SHP77 treated with DMSO at 0.1 percent for 48 hours (cell line): ENCODE measurements at regions not wholly inside any gene's neighbourhood (a gene's known extent, or its start where the extent isn't known, plus 50 kb on each side); places are given as distances from the start of the nearest gene placed in this dataset.

Experiments used
- DNase-seq: peaks from one replicate; lab custom pipeline; 2025; lab: John Stamatoyannopoulos, UW

DNA sequence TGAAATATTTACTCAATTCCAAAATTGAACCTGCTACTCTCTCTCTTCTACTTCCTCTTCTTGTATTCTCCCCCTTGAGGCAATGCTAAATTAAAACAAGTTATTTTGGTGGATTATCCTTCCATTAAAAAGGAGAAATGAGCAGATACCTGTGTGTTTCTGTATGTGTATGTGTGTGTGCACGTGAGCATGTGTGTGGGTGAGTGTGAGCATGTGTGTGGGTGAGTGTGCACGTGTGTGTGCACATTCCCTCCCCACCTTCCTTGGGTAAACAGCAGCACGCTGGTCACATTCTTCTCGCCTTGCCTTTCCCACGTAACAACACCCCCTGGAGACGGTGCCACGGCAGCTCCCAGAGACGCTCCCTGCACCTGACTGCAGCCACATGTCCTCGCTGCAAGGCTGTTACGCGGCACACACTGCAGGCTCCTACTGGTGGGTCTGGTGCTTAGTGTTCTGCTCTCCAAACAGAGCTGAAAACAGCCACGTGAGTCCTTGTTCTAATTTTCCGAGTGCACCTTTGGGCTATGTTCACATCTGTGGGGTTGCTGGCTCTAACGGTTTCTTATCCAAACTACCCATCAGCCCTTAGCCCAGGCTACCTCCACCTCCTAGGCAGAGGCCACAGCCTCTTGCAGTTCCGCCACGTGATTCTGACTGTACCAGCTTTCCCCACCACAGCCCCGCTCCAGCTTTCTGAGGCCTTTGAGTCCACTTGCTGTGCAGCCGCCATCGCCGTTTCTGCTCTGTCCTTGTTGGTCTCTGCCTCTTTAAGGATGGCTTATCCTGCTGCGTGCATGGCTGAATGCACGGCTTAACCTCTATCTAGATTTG lies 123.4 kb downstream of the CTTN start:
- DNase-seq = no peak

DNA sequence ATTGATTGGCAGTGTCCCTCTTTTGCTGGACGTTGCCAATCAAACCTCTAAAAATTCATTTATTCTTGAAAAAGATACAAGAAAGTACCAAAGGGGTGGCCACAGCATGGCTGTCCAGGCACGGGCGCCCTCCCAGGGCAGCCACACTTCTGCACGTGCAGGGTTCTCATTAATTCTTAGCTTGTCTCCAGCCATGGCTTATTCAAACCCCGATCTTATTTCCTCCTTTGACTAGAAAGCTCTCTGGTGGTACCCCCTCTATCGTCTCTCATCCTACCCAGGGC lies 123.9 kb downstream of the CTTN start:
- DNase-seq = no peak

DNA sequence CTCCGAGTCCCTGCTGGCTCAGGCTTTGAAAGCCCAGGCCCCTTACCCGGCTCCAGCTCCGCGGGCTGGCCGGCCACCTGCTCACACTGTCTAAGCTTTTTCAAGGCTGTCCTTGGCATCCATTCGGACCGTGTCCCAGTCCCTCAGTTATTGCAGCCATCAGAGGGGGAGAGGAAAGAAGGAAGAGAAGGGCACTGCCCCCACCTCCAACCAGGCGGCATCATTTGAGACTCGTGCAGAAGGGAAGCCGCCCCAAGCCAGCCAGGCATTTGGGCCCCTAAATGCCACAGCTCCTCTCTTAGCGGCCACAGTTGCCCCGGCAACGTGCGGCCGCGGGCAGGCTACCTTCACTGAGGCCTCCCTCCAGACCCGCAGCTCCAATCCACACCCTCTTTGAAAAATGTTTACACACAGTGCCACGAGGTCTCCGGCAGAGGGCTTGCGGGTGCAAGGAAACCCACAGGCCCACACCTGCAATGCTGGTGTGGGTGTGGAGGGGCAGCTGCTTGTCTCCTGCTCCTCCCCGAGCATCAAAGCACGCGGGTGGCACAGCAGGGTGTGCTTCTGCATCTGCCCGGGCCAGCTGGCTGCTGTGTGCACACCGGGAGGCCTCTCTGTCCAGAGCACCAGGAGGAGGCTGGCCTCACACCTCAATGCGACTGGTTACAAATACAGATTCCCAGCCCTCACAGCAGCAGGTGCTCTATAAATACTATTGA lies 124.4 kb downstream of the CTTN start:
- DNase-seq = no peak

DNA sequence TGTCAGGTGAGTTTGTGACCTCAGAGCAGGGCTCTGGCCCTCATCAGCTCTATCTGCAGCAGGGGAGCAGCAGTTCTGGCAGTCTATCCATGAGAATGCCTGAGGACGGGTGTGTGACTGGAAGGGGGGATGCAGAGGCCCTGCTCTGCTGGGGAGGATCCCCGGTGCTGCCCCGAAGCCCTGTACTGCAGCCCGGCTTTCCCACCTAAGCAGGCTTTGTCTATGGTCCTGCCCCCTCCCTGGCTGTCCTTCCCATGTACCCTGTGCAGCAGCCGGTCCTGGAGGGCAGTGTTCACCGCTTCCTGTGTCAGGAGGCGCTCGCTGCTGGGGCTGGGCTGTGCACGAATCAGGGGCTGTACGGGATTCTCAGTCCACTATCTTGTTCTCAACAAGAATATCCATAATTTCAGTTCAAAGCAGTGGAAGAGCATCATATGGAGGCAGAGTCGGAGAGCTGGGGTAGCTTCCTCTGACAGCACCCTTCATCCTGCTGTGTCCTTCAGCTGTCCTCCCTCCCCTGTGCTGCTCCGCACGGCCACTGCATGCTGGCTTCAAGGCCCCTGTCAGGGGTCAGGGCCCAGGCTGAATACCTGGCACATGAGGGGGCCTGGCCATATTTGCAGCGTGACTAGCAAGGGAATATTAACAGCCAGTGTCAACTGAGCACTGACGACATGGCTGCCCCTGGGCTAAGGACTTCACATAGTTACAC lies 125.2 kb downstream of the CTTN start:
- no peak for DNase-seq

DNA sequence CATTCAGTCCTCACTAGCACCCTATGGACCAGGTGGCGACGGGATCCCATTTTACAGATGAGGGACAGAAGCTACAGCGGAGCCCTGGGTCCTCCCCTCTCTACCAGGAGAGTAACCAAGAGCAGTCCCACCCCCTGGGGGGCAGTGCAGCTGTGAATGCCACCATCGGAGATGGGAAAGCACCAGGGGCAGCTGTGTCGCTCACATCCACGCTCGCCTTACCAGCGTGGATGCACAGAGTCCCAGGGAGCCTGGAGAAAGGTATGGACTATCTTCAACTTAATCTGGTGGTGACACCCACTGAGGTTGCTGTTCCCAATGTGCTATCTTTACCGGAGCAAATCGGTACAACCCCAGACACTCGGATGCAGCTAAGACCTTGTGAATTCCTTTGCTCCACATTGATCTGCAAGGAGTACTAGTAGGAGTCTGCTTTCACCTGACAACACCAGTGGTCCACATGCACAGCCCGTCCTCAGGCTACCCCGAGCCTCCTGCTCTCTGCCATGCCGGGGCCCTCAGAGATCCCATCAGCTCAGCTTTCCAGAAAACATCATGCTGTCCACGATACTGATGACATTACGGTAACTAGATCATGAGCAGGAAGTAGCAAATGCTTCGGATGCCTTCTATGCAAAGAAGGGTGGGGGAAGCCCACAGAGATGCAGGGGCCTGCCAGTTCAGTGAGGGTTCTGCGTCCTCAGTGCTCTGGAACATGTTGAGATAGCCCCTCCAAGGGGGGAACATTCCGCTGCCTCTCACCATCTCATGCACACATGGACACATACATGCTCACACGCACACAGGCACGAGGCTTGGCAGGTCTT lies 126.0 kb downstream of the CTTN start:
- no peak for DNase-seq

DNA sequence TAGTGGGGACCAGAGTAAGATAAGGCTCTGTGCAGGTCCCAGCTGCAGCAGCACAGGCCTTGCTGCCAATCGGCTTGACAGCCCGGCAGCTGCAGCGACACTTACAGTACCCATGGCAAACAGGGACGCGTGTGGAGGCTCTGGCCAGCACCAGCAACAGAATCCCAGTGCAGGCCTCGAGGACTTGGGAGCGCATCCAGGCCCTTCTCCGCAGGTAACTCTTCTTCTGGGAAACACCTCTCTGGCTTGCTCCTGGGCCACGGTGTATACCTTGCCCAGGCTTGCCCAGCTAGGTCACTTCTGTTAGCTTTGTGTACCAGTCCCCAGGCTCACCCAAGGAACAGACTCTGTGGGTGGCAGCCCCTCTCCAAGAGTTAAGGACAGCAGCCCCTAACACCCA lies 126.7 kb downstream of the CTTN start:
- DNase-seq = no peak

DNA sequence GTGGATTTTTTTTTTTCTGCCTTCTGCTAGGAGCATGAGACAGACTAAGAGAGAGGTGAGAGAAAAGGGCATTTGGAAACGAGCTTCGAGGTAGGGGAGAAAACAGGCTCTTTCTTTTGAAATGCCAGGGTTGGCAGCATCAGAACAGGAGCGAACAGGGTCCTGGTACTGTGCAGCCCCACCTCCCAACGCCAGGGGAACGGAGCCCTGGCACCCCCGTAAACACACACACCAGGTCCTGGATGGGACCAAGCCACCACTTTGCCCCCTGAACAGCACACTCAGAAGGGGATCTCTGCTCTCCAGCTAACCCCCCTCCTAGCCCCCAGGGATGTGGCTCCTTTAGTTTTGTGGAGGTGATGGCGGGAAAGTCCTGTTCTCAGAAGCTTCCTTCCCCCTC lies 127.1 kb downstream of the CTTN start:
- DNase-seq = no peak

DNA sequence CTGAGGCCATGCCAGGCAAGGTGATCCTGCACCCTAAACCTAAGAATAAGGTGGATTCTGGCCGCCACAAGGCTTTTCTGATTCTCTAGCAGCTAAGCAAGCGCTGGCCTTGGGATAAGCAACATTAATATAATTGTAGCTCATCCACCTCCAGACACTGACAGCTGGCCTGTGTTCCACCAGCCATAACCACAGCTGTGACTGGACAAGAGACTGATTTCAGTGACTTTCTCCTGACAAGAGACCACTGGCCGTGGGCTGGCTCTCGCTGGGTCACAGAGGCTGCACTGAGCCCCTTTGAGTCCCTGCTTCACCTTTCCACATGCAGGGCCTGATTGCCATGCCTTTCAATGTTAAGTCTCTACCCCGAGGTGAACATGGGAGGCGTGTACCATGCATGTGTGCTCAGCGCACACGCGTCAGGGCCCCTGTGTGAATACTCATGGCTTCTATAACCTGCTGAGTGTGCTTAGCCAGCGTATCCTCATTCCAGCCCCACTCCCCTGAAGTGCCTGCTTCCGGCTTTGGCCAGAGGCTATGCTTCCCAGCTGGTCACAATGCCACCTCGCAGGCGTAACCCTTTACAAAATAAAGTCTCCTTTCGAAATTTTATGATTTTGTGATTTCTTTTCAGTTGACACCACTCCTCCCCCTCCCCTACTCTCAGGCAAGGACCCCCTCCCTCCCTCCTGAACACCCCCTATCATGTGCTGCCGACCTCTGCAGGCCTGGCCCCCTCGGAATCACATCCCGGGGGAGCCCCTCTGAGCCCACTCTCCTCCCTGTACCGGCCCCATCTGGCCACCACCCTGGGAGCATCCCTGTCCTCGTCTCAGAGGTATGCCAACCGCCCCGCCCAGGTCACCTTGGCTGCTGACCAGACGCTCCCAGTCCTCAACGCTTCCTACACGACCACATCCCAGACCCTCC lies 128.1 kb downstream of the CTTN start:
- no peak for DNase-seq

DNA sequence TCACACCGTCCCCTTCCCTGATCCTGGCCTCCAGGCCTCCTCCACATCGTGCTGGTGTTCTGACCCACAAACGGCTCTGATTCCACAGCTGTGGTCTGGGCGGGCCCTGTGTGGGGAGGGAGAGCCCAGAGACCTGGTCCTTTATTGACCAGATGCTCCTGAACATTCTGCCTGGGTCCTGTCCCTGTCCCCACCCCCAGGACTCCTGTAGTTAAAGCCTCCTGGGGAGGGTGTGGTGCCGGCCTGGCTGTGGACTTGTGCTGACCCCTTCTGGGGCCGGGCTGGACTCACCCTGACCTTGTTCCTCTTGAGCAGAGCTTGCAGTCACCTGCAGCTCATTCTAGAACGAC lies 128.7 kb downstream of the CTTN start:
- DNase-seq = no peak

DNA sequence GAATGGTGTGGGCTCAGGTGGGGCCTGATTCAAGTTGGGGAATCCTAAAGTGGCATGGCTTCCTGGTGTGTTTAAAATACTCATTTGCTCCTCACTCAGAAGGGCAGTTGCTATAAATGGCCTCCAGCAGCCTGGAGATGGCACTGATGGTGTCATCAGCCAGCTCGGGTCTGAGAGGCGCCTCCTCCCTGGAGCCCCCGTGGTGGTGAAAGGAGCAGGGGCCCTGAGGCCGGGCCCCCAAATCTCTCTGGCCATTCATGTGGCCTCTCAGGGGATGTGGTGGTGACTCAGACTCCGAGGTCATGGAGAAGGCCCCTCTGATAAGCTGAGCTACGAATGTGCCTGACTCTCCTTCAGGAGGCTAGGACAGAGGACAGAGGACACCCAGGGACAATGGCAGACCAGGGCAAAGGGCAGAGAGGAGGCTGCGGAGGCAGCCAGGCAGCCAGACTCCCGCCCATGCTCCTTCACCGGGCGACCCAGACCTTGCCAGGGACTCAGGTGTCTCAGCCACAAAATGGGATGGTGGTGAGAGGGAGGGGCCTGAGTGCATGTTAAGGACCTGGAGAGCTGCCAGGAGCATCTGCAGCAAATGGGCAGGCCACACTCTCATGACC lies 129.2 kb downstream of the CTTN start:
- no peak for DNase-seq

DNA sequence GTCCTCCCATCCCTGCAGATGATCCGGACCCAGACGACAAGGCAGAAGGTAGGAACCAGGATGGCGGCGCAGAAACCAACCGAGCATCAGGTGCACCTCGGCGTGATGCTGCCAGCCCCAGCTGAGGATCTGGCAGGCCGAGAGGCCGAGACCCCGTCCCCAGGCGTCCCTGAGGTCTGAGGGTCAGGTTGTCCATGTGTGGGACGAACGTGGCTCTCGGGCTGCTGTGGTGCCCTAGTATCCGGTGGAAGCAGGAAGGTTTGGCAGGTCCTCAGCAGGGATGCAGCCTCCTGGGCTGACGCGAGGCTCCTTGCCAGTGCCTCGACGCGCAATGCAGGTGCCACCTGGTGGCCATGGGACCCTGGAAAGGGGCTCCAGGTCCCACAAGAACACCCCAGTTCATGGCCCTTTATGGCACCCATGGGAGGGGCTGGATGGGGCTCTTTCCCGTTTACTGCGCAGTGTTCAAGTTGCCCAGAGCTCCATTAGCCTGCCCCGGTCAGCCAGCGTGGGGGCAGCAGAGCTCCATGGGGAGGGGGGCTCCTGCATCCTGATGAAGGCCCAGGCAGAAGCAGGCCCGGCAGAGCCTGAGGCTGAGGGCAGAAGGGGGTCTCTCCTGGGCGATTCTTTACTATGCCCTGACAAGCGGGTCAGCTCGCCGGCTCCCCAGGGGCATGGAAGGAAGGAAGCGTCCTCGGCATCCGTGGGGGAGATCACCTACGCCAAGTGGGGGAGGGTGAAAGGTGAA lies 129.9 kb downstream of the CTTN start:
- DNase-seq = no peak

DNA sequence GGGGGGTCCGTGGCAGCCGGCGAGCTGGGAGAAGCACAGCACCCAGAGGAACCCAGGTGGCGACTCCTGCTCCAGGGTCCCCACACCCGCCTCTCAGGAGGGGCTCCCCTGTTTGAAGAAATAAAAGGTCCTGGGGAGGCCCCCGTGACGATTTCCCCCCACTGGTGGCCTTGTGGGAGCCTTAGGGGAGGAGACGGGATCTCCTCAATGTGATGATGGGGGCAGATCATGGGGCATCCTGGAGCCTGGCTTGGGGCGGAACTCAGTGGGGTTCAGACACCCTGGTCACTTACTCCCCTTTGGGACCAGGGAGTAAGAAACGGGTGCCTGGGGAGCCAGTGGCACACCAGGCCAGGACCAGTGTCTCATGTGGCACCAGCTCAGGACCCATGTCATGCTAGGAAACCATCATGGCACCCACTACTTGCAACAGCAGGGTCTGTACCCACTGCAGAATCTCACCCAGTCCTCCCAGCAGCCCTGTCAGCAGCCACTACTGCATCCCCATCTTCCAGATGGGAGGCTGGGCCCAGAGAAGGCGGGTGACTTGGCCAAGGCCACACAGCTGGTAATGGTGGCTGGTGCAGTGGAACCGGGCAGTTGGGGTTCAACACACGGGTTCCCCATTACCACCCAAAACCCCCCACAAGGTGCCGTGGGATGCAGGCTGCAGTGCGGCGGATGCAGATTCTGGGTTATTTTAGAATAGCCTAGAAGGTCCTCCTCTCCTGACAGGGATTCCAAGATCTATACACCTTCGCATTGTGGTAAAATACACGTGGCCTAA lies 130.7 kb downstream of the CTTN start:
- DNase-seq = no peak

DNA sequence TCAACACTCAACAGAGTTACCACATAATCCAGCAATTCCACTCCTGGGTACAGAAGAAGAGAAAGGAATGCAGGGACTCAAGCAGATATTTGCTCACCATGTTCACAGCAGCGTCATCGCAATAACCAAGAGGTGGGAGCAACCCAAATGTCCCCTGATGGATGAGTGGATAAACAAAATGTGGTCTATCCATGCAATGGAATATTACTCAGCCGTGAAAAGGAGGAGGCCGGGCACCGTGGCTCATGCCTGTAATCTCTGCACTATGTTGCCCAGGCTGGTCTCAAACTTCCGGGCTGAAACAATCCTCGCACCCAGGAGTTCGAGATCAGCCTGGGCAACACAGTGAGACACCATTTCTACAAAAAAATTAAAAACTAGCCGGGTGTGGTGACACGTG lies 131.7 kb downstream of the CTTN start:
- no peak for DNase-seq

DNA sequence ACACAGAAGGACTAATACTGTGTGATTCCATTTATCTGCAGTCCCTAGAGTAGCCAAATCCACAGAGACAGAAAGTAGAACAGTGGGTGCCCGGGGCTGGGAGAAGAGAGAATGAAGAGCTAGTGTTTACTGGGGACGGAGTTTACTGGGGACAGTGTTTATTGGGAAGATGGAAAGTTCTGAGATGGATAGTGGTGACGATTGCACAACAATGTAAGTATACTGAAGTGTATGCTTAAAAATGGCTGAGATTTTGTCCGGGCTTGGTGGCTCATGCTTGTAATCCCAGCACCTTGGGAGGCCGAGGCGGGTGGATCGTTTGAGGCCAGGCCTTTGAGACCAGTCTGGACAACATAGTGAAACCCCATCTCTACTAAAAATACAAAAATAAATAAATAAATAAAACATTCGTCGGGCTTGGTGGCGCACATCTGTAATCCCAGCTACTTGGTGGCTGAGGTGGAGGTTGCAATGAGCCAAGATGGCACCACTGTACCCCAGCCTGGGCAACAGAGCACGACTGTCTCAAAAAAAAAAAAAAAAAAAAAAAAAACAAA lies 132.4 kb downstream of the CTTN start:
- DNase-seq = no peak

DNA sequence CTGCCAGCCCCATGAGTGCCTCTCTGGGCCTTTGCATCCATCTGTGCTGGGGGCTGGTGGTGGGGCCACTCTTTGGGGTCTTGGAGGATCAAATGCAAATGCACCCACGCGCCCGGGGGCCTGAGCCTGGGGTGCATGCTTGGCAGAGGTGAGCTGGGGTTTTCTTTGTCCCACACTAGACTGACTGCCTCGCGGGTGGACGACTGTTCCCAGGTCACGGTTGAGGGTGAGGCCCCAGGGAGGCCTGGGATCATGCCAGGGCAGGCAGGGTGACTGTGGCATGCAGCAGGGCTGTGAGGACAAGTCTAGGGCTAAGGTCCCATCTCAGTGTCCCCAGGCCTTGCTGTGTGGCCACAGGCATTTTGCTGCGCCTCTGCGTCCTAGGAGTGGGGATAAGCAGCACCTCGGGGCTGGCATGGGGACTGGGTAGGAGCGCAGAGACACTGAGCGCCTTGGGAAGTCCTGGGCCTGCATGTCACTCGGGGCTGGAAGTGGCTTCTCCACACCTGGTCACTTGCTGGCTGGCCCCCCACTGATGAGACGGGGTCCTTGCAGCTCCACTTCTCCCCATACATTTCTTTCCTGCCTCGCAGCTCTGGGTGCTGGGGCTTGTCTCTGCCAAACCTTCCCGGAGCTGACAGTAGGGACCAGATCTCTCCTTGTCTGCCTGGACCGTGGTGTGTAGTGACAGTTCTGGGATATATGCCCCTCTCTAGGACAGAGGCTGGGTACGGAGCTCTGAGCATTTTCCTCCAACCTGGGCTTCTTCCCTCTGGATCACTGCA lies 133.1 kb downstream of the CTTN start:
- no peak for DNase-seq

DNA sequence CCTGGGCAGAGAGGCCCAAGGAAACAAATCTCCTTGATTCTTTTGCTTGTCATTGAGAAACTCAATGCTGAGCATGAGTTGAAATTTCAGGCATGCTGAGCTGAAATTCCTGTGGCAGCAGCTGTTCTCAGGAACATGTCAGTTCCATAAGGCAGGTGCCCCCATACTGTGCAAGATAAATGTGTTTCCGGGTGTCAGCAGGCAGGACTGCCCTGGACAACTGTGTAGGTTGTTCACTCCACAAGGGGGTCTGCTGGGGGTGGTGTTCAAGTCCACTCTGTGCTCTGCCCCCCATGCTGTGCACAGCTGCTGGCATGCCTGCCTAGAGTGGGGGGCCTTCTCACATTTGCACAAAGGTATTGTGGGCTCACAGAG lies 133.7 kb downstream of the CTTN start:
- DNase-seq = no peak

DNA sequence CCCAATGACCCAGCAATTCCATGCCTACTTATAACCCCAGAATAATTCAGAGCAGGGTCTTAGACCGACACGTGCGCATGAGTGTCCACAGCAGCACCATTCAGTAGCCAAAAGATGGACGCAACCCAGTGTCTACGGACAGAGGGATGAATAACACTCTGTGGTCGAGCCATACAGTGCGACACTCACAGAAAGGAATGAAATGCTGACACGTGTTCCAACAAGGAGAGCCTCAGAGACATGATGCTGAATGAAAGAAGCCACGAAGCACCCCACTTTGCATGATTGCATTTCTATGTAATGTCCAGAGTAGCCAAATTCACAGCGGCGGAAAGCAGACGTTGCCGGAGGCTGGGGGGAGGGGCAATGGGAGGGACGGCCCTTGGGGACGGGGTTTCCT lies 134.4 kb downstream of the CTTN start:
- DNase-seq = no peak
